ENCODE measurements at regions not wholly inside any gene's neighbourhood (a gene's known extent, or its start where the extent isn't known, plus 50 kb on each side); places are given as distances from the start of the nearest gene placed in this dataset.

GRCh38 chr6:170210651-170211403, 80.1 kb downstream of the DLL1 start:
- Histone ChIP-seq H3K27ac (ENCODE audit: low read depth, low read length) (no peak overlapping the region), H3K36me3 (ENCODE audit: insufficient read depth, low read length) (no peaks in the 10 kb centered on the region), H3K4me3 (ENCODE audit: low read depth in 1 of 2, low read length in 2 of 2) (no peak overlapping the region), H3K9ac (ENCODE audit: low read length) (no peak overlapping the region), H3K4me1 (ENCODE audit: insufficient read depth, low read length) (no peaks in the 10 kb centered on the region), H3K27me3 (ENCODE audit: control insufficient read depth in 1 of 2, insufficient read depth in 2 of 2, low read length in 2 of 2) (peaks cover 0 to 9% of the 10 kb centered on the region in 2 donors), H3K9me3 (ENCODE audit: low read length) (no peaks in the 10 kb centered on the region)

- Histone ChIP-seq H3K27me3 (ENCODE audit: control insufficient read depth in 1 of 2, insufficient read depth in 2 of 2, low read length in 2 of 2) (peaks cover 0 to 9% of the 10 kb centered on the region in 2 donors), H3K9me3 (ENCODE audit: low read length) (no peaks in the 10 kb centered on the region), H3K27ac (ENCODE audit: low read depth, low read length) (no peak overlapping the region), H3K4me3 (ENCODE audit: low read depth in 1 of 2, low read length in 2 of 2) (no peak overlapping the region), H3K4me1 (ENCODE audit: insufficient read depth, low read length) (no peaks in the 10 kb centered on the region), H3K36me3 (ENCODE audit: insufficient read depth, low read length) (no peaks in the 10 kb centered on the region), H3K9ac (ENCODE audit: low read length) (no peak overlapping the region)
Observed at GRCh38 chr6:170210026-170210390, 80.9 kb downstream of the DLL1 start.

- no peaks in the 10 kb centered on the region for H3K4me1 ChIP-seq (ENCODE audit: insufficient read depth, low read length)
- no peaks in the 10 kb centered on the region for H3K9me3 ChIP-seq (ENCODE audit: low read length)
- H3K27me3 ChIP-seq (ENCODE audit: control insufficient read depth in 1 of 2, insufficient read depth in 2 of 2, low read length in 2 of 2): peaks cover 0 to 9% of the 10 kb centered on the region in 2 donors
- no peak overlapping the region for H3K9ac ChIP-seq (ENCODE audit: low read length)
- no peak overlapping the region for H3K4me3 ChIP-seq (ENCODE audit: low read depth in 1 of 2, low read length in 2 of 2)
- H3K36me3 ChIP-seq (ENCODE audit: insufficient read depth, low read length): no peaks in the 10 kb centered on the region
- H3K27ac ChIP-seq (ENCODE audit: low read depth, low read length): no peak overlapping the region
Observed at GRCh38 chr6:170209354-170210025, 81.4 kb downstream of the DLL1 start.

- no peaks in the 10 kb centered on the region for H3K4me1 ChIP-seq (ENCODE audit: insufficient read depth, low read length)
- peaks cover 0 to 9% of the 10 kb centered on the region in 2 donors for H3K27me3 ChIP-seq (ENCODE audit: control insufficient read depth in 1 of 2, insufficient read depth in 2 of 2, low read length in 2 of 2)
- no peak overlapping the region for H3K4me3 ChIP-seq (ENCODE audit: low read depth in 1 of 2, low read length in 2 of 2)
- H3K27ac ChIP-seq (ENCODE audit: low read depth, low read length): no peak overlapping the region
- no peak overlapping the region for H3K9ac ChIP-seq (ENCODE audit: low read length)
- no peaks in the 10 kb centered on the region for H3K36me3 ChIP-seq (ENCODE audit: insufficient read depth, low read length)
- H3K9me3 ChIP-seq (ENCODE audit: low read length): no peaks in the 10 kb centered on the region
Observed at GRCh38 chr6:170208651-170209353, 82.1 kb downstream of the DLL1 start.

GRCh38 chr6:170208182-170208601, 82.7 kb downstream of the DLL1 start:
- Histone ChIP-seq H3K4me1 (ENCODE audit: insufficient read depth, low read length) (no peaks in the 10 kb centered on the region), H3K27me3 (ENCODE audit: control insufficient read depth in 1 of 2, insufficient read depth in 2 of 2, low read length in 2 of 2) (peaks cover 0 to 9% of the 10 kb centered on the region in 2 donors), H3K4me3 (ENCODE audit: low read depth in 1 of 2, low read length in 2 of 2) (no peak overlapping the region), H3K27ac (ENCODE audit: low read depth, low read length) (no peak overlapping the region), H3K36me3 (ENCODE audit: insufficient read depth, low read length) (no peaks in the 10 kb centered on the region), H3K9me3 (ENCODE audit: low read length) (no peaks in the 10 kb centered on the region), H3K9ac (ENCODE audit: low read length) (no peak overlapping the region)

GRCh38 chr6:170207586-170208181, 83.2 kb downstream of the DLL1 start:
- Histone ChIP-seq H3K27ac (ENCODE audit: low read depth, low read length) (no peak overlapping the region), H3K27me3 (ENCODE audit: control insufficient read depth in 1 of 2, insufficient read depth in 2 of 2, low read length in 2 of 2) (peaks cover 0 to 9% of the 10 kb centered on the region in 2 donors), H3K9ac (ENCODE audit: low read length) (no peak overlapping the region), H3K4me3 (ENCODE audit: low read depth in 1 of 2, low read length in 2 of 2) (no peak overlapping the region), H3K4me1 (ENCODE audit: insufficient read depth, low read length) (no peaks in the 10 kb centered on the region), H3K36me3 (ENCODE audit: insufficient read depth, low read length) (no peaks in the 10 kb centered on the region), H3K9me3 (ENCODE audit: low read length) (no peaks in the 10 kb centered on the region)

GRCh38 chr6:170206851-170207431, 83.9 kb downstream of the DLL1 start:
- no peaks in the 10 kb centered on the region for H3K4me1 ChIP-seq (ENCODE audit: insufficient read depth, low read length)
- no peaks in the 10 kb centered on the region for H3K9me3 ChIP-seq (ENCODE audit: low read length)
- H3K36me3 ChIP-seq (ENCODE audit: insufficient read depth, low read length): no peaks in the 10 kb centered on the region
- H3K4me3 ChIP-seq (ENCODE audit: low read depth in 1 of 2, low read length in 2 of 2): no peak overlapping the region
- H3K27me3 ChIP-seq (ENCODE audit: control insufficient read depth in 1 of 2, insufficient read depth in 2 of 2, low read length in 2 of 2): peaks cover 0 to 6% of the 10 kb centered on the region in 2 donors
- H3K27ac ChIP-seq (ENCODE audit: low read depth, low read length): no peak overlapping the region
- no peak overlapping the region for H3K9ac ChIP-seq (ENCODE audit: low read length)

- no peaks in the 10 kb centered on the region for H3K27me3 ChIP-seq (ENCODE audit: control insufficient read depth in 1 of 2, insufficient read depth in 2 of 2, low read length in 2 of 2)
- H3K9ac ChIP-seq (ENCODE audit: low read length): no peak overlapping the region
- no peaks in the 10 kb centered on the region for H3K36me3 ChIP-seq (ENCODE audit: insufficient read depth, low read length)
- no peaks in the 10 kb centered on the region for H3K4me1 ChIP-seq (ENCODE audit: insufficient read depth, low read length)
- H3K27ac ChIP-seq (ENCODE audit: low read depth, low read length): no peak overlapping the region
- H3K4me3 ChIP-seq (ENCODE audit: low read depth in 1 of 2, low read length in 2 of 2): no peak overlapping the region
- no peaks in the 10 kb centered on the region for H3K9me3 ChIP-seq (ENCODE audit: low read length)
Observed at GRCh38 chr6:170206317-170206621, 84.6 kb downstream of the DLL1 start.

- no peak overlapping the region for H3K4me3 ChIP-seq (ENCODE audit: low read depth in 1 of 2, low read length in 2 of 2)
- H3K9ac ChIP-seq (ENCODE audit: low read length): no peak overlapping the region
- H3K36me3 ChIP-seq (ENCODE audit: insufficient read depth, low read length): no peaks in the 10 kb centered on the region
- H3K27ac ChIP-seq (ENCODE audit: low read depth, low read length): no peak overlapping the region
- H3K27me3 ChIP-seq (ENCODE audit: control insufficient read depth in 1 of 2, insufficient read depth in 2 of 2, low read length in 2 of 2): no peaks in the 10 kb centered on the region
- no peaks in the 10 kb centered on the region for H3K9me3 ChIP-seq (ENCODE audit: low read length)
- H3K4me1 ChIP-seq (ENCODE audit: insufficient read depth, low read length): no peaks in the 10 kb centered on the region
Observed at GRCh38 chr6:170205534-170206316, 85.2 kb downstream of the DLL1 start.

- Histone ChIP-seq H3K9ac (ENCODE audit: low read length) (no peak overlapping the region), H3K4me1 (ENCODE audit: insufficient read depth, low read length) (no peaks in the 10 kb centered on the region), H3K4me3 (ENCODE audit: low read depth in 1 of 2, low read length in 2 of 2) (no peak overlapping the region), H3K9me3 (ENCODE audit: low read length) (no peaks in the 10 kb centered on the region), H3K27ac (ENCODE audit: low read depth, low read length) (no peak overlapping the region), H3K36me3 (ENCODE audit: insufficient read depth, low read length) (no peaks in the 10 kb centered on the region), H3K27me3 (ENCODE audit: control insufficient read depth in 1 of 2, insufficient read depth in 2 of 2, low read length in 2 of 2) (no peaks in the 10 kb centered on the region)
Observed at GRCh38 chr6:170205126-170205525, 85.8 kb downstream of the DLL1 start.

Data from muscle layer of colon (tissue), 2 donors.